RWPE1 (cell line): ENCODE measurements at regions not wholly inside any gene's neighbourhood (a gene's known extent, or its start where the extent isn't known, plus 50 kb on each side); places are given as distances from the start of the nearest gene placed in this dataset.
"Not testable (repeated sequence)": the region's sequence is repeated elsewhere in the genome, so short reads cannot be mapped to it uniquely, and the experiment has no call there.

Experiments
- CTCF ChIA-PET: fragments of 350-600 bp; sonication (Branson Sonifier 250); formaldehyde crosslinking; extraction: SDS; loops from one replicate; lab custom pipeline; 2021; lab: Yijun Ruan, JAX
- POLR2A ChIA-PET: fragments of 400-600 bp; formaldehyde crosslinking; extraction: SDS; loops from one replicate; lab custom pipeline; 2020; ENCODE audit warnings: antibody characterized with exemption; ENCODE audit not compliant: low non-redundant PET; lab: Yijun Ruan, JAX
- DNase-seq: peaks from one replicate; pipeline ENCODE4 v3.0.0; 2012; ENCODE audit warnings: low spot score
- H3K27ac ChIP-seq: fragments of 450-650 bp; 2 replicates; pipeline ENCODE4 v1.5.1; 2017
- CTCF ChIP-seq: fragments of 450-650 bp; conservative IDR thresholded peaks from 2 replicates; pipeline ENCODE4 v1.5.1; 2017; ENCODE audit warnings: low read depth, mild to moderate bottlenecking

- POLR2A ChIA-PET, result no interaction called here
- TF ChIP-seq CTCF, result no peak
- DNase-seq, result no peak
- H3K27ac ChIP-seq, result no peak overlapping the region
- CTCF ChIA-PET, result no interaction called here
These were observed 273.5 kb upstream of the CCNG1 start for GRCh38 chr5:163163858-163164257.

GRCh38 chr5:163165277-163165676 is 272.1 kb upstream of the CCNG1 start:
- no peak overlapping the region for H3K27ac ChIP-seq
- ChIA-PET POLR2A (no interaction called here), CTCF (no interaction called here)
- no peak for TF ChIP-seq CTCF
- DNase-seq, result no peak

GRCh38 chr5:163170161-163170560 is 267.2 kb upstream of the CCNG1 start:
- H3K27ac ChIP-seq, DNase-seq, CTCF ChIA-PET, POLR2A ChIA-PET: not testable (repeated sequence)

GRCh38 chr5:163172540-163173338 is 264.7 kb upstream of the CCNG1 start:
- CTCF ChIA-PET, result no interaction called here
- no peak overlapping the region for H3K27ac ChIP-seq
- no peak for DNase-seq
- TF ChIP-seq CTCF, result no peak
- POLR2A ChIA-PET, result no interaction called here

GRCh38 chr5:163177971-163178370 is 259.4 kb upstream of the CCNG1 start:
- TF ChIP-seq CTCF, result no peak
- H3K27ac ChIP-seq, result no peak overlapping the region
- no peak for DNase-seq
- ChIA-PET POLR2A (no interaction called here), CTCF (no interaction called here)

- no peak for DNase-seq
- CTCF ChIA-PET, result no interaction called here
- TF ChIP-seq CTCF, result no peak
- POLR2A ChIA-PET, result no interaction called here
- H3K27ac ChIP-seq, result no peak overlapping the region
These were observed 252.1 kb upstream of the CCNG1 start for GRCh38 chr5:163185315-163185714.

- ChIA-PET CTCF (no interaction called here), POLR2A (no interaction called here)
- no peak overlapping the region for H3K27ac ChIP-seq
- DNase-seq, result no peak
- TF ChIP-seq CTCF, result no peak
These were observed 248.3 kb upstream of the CCNG1 start for GRCh38 chr5:163189023-163189553.
